HEK293 (cell line): ENCODE measurements at regions not wholly inside any gene's neighbourhood (a gene's known extent, or its start where the extent isn't known, plus 50 kb on each side); places are given as distances from the start of the nearest gene placed in this dataset.

Experiments
- CTCF ChIA-PET: fragments of 350-600 bp; formaldehyde crosslinking; extraction: SDS; loops from one replicate; lab custom pipeline; 2021; ENCODE audit warnings: antibody characterized with exemption; lab: Yijun Ruan, JAX
- POLR2A ChIA-PET: fragments of 300-600 bp; formaldehyde crosslinking; extraction: SDS; loops from one replicate; lab custom pipeline; 2020; ENCODE audit warnings: antibody characterized with exemption, inconsistent platforms; lab: Yijun Ruan, JAX
- H3K27ac ChIP-seq: fragments of 200-500 bp; sonication (Bioruptor generic); 2 replicates; pipeline ENCODE4 v1.5.1; 2014; ENCODE audit warnings: low read depth, low read length, control low read depth, inconsistent platforms; ENCODE audit errors: extremely low read depth
- H3K36me3 ChIP-seq, 2 experiments: fragments of 200-500 bp in 1 of 2; sonication (Bioruptor generic) in 1 of 2; 1 replicate in 1 of 2; 2 replicates in 1 of 2; pipeline ENCODE4 v1.5.1; 2014 to 2017; ENCODE audit warnings: inconsistent platforms in 2 of 2, low read length in 2 of 2; ENCODE audit not compliant: control insufficient read depth in 2 of 2, insufficient read depth in 1 of 2
- H3K4me1 ChIP-seq: fragments of 200-500 bp; sonication (Bioruptor generic); 2 replicates; pipeline ENCODE4 v1.5.1; 2014; ENCODE audit warnings: mild to moderate bottlenecking, low read length, inconsistent platforms; ENCODE audit not compliant: control insufficient read depth, insufficient read depth
- H3K4me3 ChIP-seq: 2 replicates; pipeline ENCODE4 v1.5.1; 2011; ENCODE audit warnings: low read depth, mild to moderate bottlenecking, control low read depth, low read length, moderate library complexity
- H3K9me3 ChIP-seq: fragments of 200-500 bp; sonication (Bioruptor generic); 2 replicates; pipeline ENCODE4 v1.5.1; 2014; ENCODE audit warnings: low read depth, low read length, inconsistent platforms; ENCODE audit not compliant: control insufficient read depth, insufficient read depth
- ZBTB1 ChIP-seq: fragments of 450-650 bp; formaldehyde crosslinking; IDR thresholded peaks from 2 replicates; pipeline ENCODE4 v1.5.1; 2016; ENCODE audit warnings: missing biosample characterization, missing genetic modification characterization
- ZNF157 ChIP-seq: fragments of 450-650 bp; formaldehyde crosslinking; IDR thresholded peaks from 2 replicates; pipeline ENCODE4 v1.5.1; 2016; ENCODE audit warnings: missing biosample characterization, missing genetic modification characterization
- ZNF16 ChIP-seq: fragments of 450-650 bp; formaldehyde crosslinking; IDR thresholded peaks from 2 replicates; pipeline ENCODE4 v1.5.1; 2016; ENCODE audit warnings: low read depth, missing biosample characterization, missing genetic modification characterization
- ZNF19 ChIP-seq: fragments of 450-650 bp; formaldehyde crosslinking; IDR thresholded peaks from 2 replicates; pipeline ENCODE4; 2016; ENCODE audit warnings: missing biosample characterization, missing genetic modification characterization, low read depth
- ZNF23 ChIP-seq: fragments of 450-650 bp; formaldehyde crosslinking; IDR thresholded peaks from 2 replicates; pipeline ENCODE4 v1.5.1; 2016; ENCODE audit warnings: missing biosample characterization, missing genetic modification characterization, borderline replicate concordance
- ZNF24 ChIP-seq: fragments of 450-650 bp; formaldehyde crosslinking; IDR thresholded peaks from 2 replicates; pipeline ENCODE4 v1.5.1; 2016; ENCODE audit warnings: missing biosample characterization, missing genetic modification characterization
- ZNF302 ChIP-seq: fragments of 450-650 bp; formaldehyde crosslinking; IDR thresholded peaks from 2 replicates; pipeline ENCODE4 v1.5.1; 2016; ENCODE audit warnings: missing biosample characterization, missing genetic modification characterization, low read depth
- ZNF423 ChIP-seq: fragments of 450-650 bp; formaldehyde crosslinking; IDR thresholded peaks from 2 replicates; pipeline ENCODE4 v1.5.1; 2016; ENCODE audit warnings: missing biosample characterization, missing genetic modification characterization
- ZNF488 ChIP-seq: fragments of 450-650 bp; formaldehyde crosslinking; IDR thresholded peaks from 2 replicates; pipeline ENCODE4 v1.5.1; 2016; ENCODE audit warnings: missing biosample characterization, missing genetic modification characterization
- ZNF513 ChIP-seq: fragments of 450-650 bp; IDR thresholded peaks from 2 replicates; pipeline ENCODE4 v1.5.1; 2018; ENCODE audit warnings: missing biosample characterization, missing genetic modification characterization
- ZNF560 ChIP-seq: fragments of 450-650 bp; formaldehyde crosslinking; IDR thresholded peaks from 2 replicates; pipeline ENCODE4 v1.5.1; 2017; ENCODE audit warnings: missing biosample characterization, missing genetic modification characterization, borderline replicate concordance
- ZNF645 ChIP-seq: fragments of 450-650 bp; formaldehyde crosslinking; IDR thresholded peaks from 2 replicates; pipeline ENCODE4; 2016; ENCODE audit warnings: missing biosample characterization, missing genetic modification characterization
- ZNF660 ChIP-seq: fragments of 450-650 bp; IDR thresholded peaks from 2 replicates; pipeline ENCODE4 v1.5.1; 2018; ENCODE audit warnings: missing biosample characterization, mild to moderate bottlenecking, missing genetic modification characterization
- ZNF76 ChIP-seq: fragments of 450-650 bp; formaldehyde crosslinking; IDR thresholded peaks from 2 replicates; pipeline ENCODE4; 2016; ENCODE audit warnings: low read depth, missing biosample characterization, missing genetic modification characterization, borderline replicate concordance
- ZNF768 ChIP-seq: fragments of 450-650 bp; formaldehyde crosslinking; IDR thresholded peaks from 2 replicates; pipeline ENCODE4 v1.5.1; 2018; ENCODE audit warnings: missing biosample characterization, mild to moderate bottlenecking, missing genetic modification characterization
- ZNF785 ChIP-seq: fragments of 450-650 bp; formaldehyde crosslinking; IDR thresholded peaks from 2 replicates; pipeline ENCODE4 v1.5.1; 2016; ENCODE audit warnings: missing biosample characterization, missing genetic modification characterization
- ZNF843 ChIP-seq: fragments of 450-650 bp; formaldehyde crosslinking; IDR thresholded peaks from 2 replicates; pipeline ENCODE4 v1.5.1; 2016; ENCODE audit warnings: missing biosample characterization, missing genetic modification characterization
- ZSCAN16 ChIP-seq: fragments of 450-650 bp; formaldehyde crosslinking; IDR thresholded peaks from 2 replicates; pipeline ENCODE4 v1.5.1; 2016; ENCODE audit warnings: missing biosample characterization, missing genetic modification characterization
- ZSCAN23 ChIP-seq: fragments of 450-650 bp; formaldehyde crosslinking; IDR thresholded peaks from 2 replicates; pipeline ENCODE4 v1.5.1; 2016; ENCODE audit warnings: missing biosample characterization, missing genetic modification characterization

- TF ChIP-seq ZNF76 (tag by site-specific recombination) (no peak), ZNF513 (tag by site-specific recombination) (no peak), ZNF19 (tag by site-specific recombination) (no peak)
These were observed 738.4 kb upstream of the TMEM132C start (continued) for GRCh38 chr12:127528551-127528950.

- H3K36me3 ChIP-seq: no peaks in the 10 kb centered on the region
- no peak overlapping the region for H3K27ac ChIP-seq
- H3K4me3 ChIP-seq: no peak overlapping the region
- POLR2A ChIA-PET: no interaction called here
- H3K9me3 ChIP-seq: no peaks in the 10 kb centered on the region
- no peak for TF ChIP-seq ZNF24 (tag by site-specific recombination)
- TF ChIP-seq ZNF16: no peak
- no peak for TF ChIP-seq ZNF645
- CTCF ChIA-PET: interaction anchor here (0.6 kb wide), 1 partner anchor 98 kb away, joined by 3 read pairs; no protein-coding TSS in a partner anchor
- H3K4me1 ChIP-seq: no peaks in the 10 kb centered on the region
These were observed 735.4 kb upstream of the TMEM132C start for GRCh38 chr12:127531542-127531941.

- Histone ChIP-seq H3K9me3 (no peaks in the 10 kb centered on the region), H3K36me3 (no peaks in the 10 kb centered on the region), H3K27ac (no peak overlapping the region), H3K4me1 (no peaks in the 10 kb centered on the region), H3K4me3 (no peak overlapping the region)
- ChIA-PET CTCF (no interaction called here), POLR2A (no interaction called here)
- no peak for TF ChIP-seq ZNF23 (tag by site-specific recombination)
- no peak for TF ChIP-seq ZNF76 (tag by site-specific recombination)
- no peak for TF ChIP-seq ZNF785 (tag by site-specific recombination)
- no peak for TF ChIP-seq ZNF843
- TF ChIP-seq ZNF768: no peak
- no peak for TF ChIP-seq ZNF560 (tag by site-specific recombination)
- no peak for TF ChIP-seq ZNF645
- no peak for TF ChIP-seq ZSCAN16 (tag by site-specific recombination)
- no peak for TF ChIP-seq ZNF488
- TF ChIP-seq ZNF660 (tag by site-specific recombination): no peak
- TF ChIP-seq ZNF302: no peak
- TF ChIP-seq ZBTB1 (tag by site-specific recombination): no peak
These were observed 733.6 kb upstream of the TMEM132C start for GRCh38 chr12:127533353-127533752.

GRCh38 chr12:127536833-127537428 is 730.0 kb upstream of the TMEM132C start:
- no peaks in the 10 kb centered on the region for H3K9me3 ChIP-seq
- TF ChIP-seq ZBTB1 (tag by site-specific recombination): no peak
- TF ChIP-seq ZNF423 (tag by site-specific recombination): no peak
- no peak for TF ChIP-seq ZSCAN23 (tag by site-specific recombination)
- TF ChIP-seq ZNF157: no peak
- ChIA-PET CTCF (no interaction called here), POLR2A (no interaction called here)
- no peak overlapping the region for H3K4me3 ChIP-seq
- no peaks in the 10 kb centered on the region for H3K36me3 ChIP-seq
- no peak overlapping the region for H3K27ac ChIP-seq
- H3K4me1 ChIP-seq: no peaks in the 10 kb centered on the region
